AG09309 (cell line): ENCODE measurements at regions not wholly inside any gene's neighbourhood (a gene's known extent, or its start where the extent isn't known, plus 50 kb on each side); places are given as distances from the start of the nearest gene placed in this dataset.

Experiments
- DNase-seq: peaks from one replicate; pipeline ENCODE4 v3.0.0-alpha.2; 2010; ENCODE audit warnings: low read depth
- H3K4me3 ChIP-seq: 2 replicates; pipeline ENCODE4 v1.5.1; 2011; ENCODE audit warnings: mild to moderate bottlenecking, low read depth, low read length, moderate library complexity; ENCODE audit not compliant: control insufficient read depth
- TF ChIP-seq, protein P1 (sequence below): IDR thresholded peaks from 2 replicates; pipeline ENCODE4 v1.5.1; 2011; ENCODE audit warnings: mild to moderate bottlenecking, low read depth, low read length, inconsistent platforms; ENCODE audit not compliant: insufficient read depth, control insufficient read depth; ENCODE audit errors: missing control alignments

GRCh38 chr11:92482492-92483060 is 258.0 kb downstream of the FAT3 start:
- TF ChIP-seq, protein P1, sequence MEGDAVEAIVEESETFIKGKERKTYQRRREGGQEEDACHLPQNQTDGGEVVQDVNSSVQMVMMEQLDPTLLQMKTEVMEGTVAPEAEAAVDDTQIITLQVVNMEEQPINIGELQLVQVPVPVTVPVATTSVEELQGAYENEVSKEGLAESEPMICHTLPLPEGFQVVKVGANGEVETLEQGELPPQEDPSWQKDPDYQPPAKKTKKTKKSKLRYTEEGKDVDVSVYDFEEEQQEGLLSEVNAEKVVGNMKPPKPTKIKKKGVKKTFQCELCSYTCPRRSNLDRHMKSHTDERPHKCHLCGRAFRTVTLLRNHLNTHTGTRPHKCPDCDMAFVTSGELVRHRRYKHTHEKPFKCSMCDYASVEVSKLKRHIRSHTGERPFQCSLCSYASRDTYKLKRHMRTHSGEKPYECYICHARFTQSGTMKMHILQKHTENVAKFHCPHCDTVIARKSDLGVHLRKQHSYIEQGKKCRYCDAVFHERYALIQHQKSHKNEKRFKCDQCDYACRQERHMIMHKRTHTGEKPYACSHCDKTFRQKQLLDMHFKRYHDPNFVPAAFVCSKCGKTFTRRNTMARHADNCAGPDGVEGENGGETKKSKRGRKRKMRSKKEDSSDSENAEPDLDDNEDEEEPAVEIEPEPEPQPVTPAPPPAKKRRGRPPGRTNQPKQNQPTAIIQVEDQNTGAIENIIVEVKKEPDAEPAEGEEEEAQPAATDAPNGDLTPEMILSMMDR = no peak
- no peak for DNase-seq
- H3K4me3 ChIP-seq = no peak overlapping the region

- DNase-seq = no peak
- H3K4me3 ChIP-seq = no peak overlapping the region
- TF ChIP-seq, protein P1 = no peak
Observed at GRCh38 chr11:92484570-92484969, 260.0 kb downstream of the FAT3 start.

DNA sequence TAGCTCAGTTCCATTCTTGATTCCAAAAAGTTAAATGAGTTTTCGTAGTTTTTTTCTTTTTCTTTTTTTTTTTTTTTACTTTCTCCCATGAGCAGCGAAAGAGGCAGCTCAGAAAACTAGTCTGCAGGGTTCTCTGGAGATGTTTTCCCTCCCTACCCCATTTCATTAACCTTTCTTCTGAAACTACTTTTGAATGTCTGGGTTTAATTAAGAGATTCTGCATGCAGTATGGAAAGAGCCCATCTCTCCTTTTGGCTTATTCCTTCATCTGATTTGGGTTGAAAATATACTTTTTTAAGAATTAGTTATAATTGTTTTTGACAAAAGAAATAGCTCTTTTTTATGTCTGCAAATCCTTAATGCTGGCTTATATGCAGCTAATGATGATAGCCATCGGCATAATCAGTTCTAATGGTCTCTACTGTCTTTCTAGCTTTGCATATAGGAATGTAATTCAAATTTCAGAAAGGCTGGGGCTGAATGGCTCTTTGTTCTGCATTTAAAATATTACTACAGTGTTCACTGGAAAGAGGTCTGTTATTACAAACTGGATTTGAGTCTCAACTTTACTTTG is 265.3 kb downstream of the FAT3 start:
- TF ChIP-seq, protein P1 = no peak
- DNase-seq = no peak
- H3K4me3 ChIP-seq = no peak overlapping the region

GRCh38 chr11:92492372-92492771 is 267.8 kb downstream of the FAT3 start:
- no peak for DNase-seq
- H3K4me3 ChIP-seq = no peak overlapping the region
- TF ChIP-seq, protein P1 = no peak

GRCh38 chr11:92495107-92495793 is 270.6 kb downstream of the FAT3 start:
- no peak for DNase-seq
- TF ChIP-seq, protein P1 = no peak
- no peak overlapping the region for H3K4me3 ChIP-seq

DNA sequence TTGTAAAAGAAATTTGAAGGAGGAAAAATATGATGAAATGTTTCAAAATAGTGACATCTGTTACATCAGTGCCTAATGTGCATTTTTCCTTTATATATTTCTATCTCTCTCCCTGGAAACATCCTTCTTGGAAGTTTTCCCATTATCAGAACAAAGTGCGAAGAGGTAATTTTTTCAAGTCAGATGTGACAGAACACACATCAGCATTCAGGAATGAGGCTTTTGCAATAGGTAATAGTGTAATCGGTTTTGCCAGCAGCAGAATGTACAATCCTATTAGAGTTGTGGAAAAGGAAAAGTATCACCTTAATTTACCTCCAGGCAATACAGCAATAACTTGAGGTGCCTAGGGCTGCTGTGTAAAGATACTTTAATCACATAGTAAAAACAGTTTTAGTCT is 275.8 kb downstream of the FAT3 start:
- DNase-seq = no peak
- TF ChIP-seq, protein P1 = no peak
- no peak overlapping the region for H3K4me3 ChIP-seq
